ENCODE measurements at regions not wholly inside any gene's neighbourhood (a gene's known extent, or its start where the extent isn't known, plus 50 kb on each side); places are given as distances from the start of the nearest gene placed in this dataset.

DNA sequence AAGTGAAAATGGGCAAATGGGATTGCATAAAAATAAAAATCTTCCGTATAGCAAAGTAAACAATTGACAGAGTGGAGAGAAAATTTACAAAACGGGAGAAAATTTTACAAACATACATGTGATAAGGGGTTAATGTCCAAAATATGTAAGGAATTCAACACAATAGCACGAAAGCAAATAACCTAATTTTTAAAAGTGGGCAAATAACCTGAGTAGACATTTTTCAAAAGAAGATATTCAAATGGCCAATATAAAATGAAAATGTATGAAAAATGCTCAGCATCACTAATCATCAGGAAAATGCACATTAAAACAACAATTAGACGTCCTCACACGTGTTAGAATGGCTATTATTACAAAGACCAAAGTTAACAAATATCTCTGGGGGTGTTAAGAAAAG lies 441.5 kb downstream of the HTR1B start:
- intact Hi-C loops (cut with DNase I): no loop called here
- H3K9me3 ChIP-seq: no peaks in the 10 kb centered on the region
- H3K36me3 ChIP-seq: no peaks in the 10 kb centered on the region
- H3K4me1 ChIP-seq (ENCODE audit: insufficient read depth): no peaks in the 10 kb centered on the region
- no peak for DNase-seq
- H3K27me3 ChIP-seq: no peaks in the 10 kb centered on the region
- 21 to 35% (median 33%) methylated on average over 5 of the region's 5 CpGs for WGBS, 3 donors
- no peak for TF ChIP-seq POLR2A (IDR thresholded peaks at IDR 0.05)
- no peak for TF ChIP-seq EP300 (IDR thresholded peaks at IDR 0.05)
- TF ChIP-seq, protein P1, sequence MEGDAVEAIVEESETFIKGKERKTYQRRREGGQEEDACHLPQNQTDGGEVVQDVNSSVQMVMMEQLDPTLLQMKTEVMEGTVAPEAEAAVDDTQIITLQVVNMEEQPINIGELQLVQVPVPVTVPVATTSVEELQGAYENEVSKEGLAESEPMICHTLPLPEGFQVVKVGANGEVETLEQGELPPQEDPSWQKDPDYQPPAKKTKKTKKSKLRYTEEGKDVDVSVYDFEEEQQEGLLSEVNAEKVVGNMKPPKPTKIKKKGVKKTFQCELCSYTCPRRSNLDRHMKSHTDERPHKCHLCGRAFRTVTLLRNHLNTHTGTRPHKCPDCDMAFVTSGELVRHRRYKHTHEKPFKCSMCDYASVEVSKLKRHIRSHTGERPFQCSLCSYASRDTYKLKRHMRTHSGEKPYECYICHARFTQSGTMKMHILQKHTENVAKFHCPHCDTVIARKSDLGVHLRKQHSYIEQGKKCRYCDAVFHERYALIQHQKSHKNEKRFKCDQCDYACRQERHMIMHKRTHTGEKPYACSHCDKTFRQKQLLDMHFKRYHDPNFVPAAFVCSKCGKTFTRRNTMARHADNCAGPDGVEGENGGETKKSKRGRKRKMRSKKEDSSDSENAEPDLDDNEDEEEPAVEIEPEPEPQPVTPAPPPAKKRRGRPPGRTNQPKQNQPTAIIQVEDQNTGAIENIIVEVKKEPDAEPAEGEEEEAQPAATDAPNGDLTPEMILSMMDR (IDR thresholded peaks at IDR 0.05): no peak
- no peak overlapping the region for H3K4me3 ChIP-seq
- no peak overlapping the region for H3K27ac ChIP-seq

GRCh38 chr6:77021232-77021631 lies 442.1 kb downstream of the HTR1B start:
- intact Hi-C loops (cut with DNase I): no loop called here
- DNase-seq: no peak
- Histone ChIP-seq H3K27me3 (no peaks in the 10 kb centered on the region), H3K36me3 (no peaks in the 10 kb centered on the region), H3K4me1 (ENCODE audit: insufficient read depth) (no peaks in the 10 kb centered on the region), H3K9me3 (no peaks in the 10 kb centered on the region), H3K4me3 (no peak overlapping the region), H3K27ac (no peak overlapping the region)
- TF ChIP-seq, protein P1 (IDR thresholded peaks at IDR 0.05): no peak
- no peak for TF ChIP-seq POLR2A (IDR thresholded peaks at IDR 0.05)
- no peak for TF ChIP-seq EP300 (IDR thresholded peaks at IDR 0.05)

DNA sequence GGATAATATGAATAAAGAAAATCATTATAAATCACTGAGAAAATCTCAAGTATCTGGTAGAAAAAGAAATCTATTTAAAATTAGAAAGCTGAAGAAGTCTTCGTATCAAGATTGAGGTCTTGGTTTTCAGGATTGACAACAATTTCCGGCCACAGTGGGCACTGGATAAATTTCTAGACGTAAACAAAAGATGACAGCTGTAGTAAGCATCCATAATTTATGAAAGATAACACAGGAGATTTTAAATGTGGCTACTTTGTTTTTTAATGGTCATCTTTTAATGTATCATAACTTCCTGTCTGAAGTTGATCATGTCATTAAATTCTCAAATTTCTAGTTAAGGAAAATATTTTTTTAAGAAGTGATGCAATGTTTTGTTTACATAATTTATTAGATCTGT lies 444.2 kb downstream of the HTR1B start:
- Histone ChIP-seq H3K36me3 (no peaks in the 10 kb centered on the region), H3K9me3 (no peaks in the 10 kb centered on the region), H3K27me3 (no peaks in the 10 kb centered on the region), H3K27ac (no peak overlapping the region), H3K4me1 (ENCODE audit: insufficient read depth) (no peaks in the 10 kb centered on the region), H3K4me3 (no peak overlapping the region)
- WGBS, 3 donors: 62 to 83% (median 75%) methylated on average over 3 of the region's 3 CpGs
- DNase-seq: no peak
- intact Hi-C loops (cut with DNase I): no loop called here
- TF ChIP-seq, protein P1 (IDR thresholded peaks at IDR 0.05): no peak
- TF ChIP-seq POLR2A (IDR thresholded peaks at IDR 0.05) (no peak), EP300 (IDR thresholded peaks at IDR 0.05) (no peak)

DNA sequence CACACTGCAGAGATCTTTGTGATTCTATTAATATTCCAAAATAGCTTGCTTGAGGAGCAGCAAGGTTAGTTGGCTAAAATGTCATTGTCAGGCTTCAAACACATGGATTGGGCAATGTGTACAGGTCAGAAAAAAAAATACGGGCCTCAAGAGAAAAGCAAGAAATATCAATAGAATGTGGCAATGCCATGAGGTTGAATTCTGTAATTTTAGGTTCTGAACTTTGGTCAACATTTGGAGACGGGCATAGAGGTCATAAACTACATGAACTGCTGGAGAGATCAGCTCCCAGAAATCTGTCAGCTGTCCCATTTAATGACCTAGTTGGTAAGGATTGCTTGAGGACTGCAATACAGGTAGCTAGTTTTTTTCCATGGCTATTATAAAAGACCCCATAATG lies 445.8 kb downstream of the HTR1B start:
- intact Hi-C loops (cut with DNase I): no loop called here
- no peaks in the 10 kb centered on the region for H3K36me3 ChIP-seq
- H3K4me3 ChIP-seq: no peak overlapping the region
- no peaks in the 10 kb centered on the region for H3K27me3 ChIP-seq
- H3K27ac ChIP-seq: no peak overlapping the region
- 89 to 91% (median 90%) methylated on average over 2 of the region's 2 CpGs for WGBS, 3 donors
- no peak for DNase-seq
- no peaks in the 10 kb centered on the region for H3K4me1 ChIP-seq (ENCODE audit: insufficient read depth)
- no peaks in the 10 kb centered on the region for H3K9me3 ChIP-seq
- TF ChIP-seq EP300 (IDR thresholded peaks at IDR 0.05): no peak
- TF ChIP-seq, protein P1 (IDR thresholded peaks at IDR 0.05): no peak
- TF ChIP-seq POLR2A (IDR thresholded peaks at IDR 0.05): no peak

DNA sequence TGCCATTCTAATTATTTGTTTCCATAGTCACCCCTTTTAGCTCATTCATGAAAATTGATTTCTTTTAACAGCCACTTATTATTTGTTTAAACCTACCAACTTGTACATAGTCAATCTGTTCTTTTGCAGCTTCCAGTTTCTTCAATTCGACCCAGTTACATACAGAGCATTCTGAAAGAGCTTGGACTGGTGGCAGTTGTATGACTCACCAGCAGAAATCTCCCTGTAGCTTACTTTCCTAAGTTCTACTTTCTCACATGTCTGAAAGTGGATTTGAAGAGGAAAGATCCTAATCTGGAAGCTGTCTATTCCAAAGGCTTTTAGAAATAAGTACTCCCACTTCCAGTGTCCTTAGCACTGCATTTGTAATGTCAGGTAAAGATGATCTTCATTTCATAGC lies 447.9 kb downstream of the HTR1B start:
- H3K27me3 ChIP-seq: no peaks in the 10 kb centered on the region
- H3K36me3 ChIP-seq: no peaks in the 10 kb centered on the region
- no peak overlapping the region for H3K27ac ChIP-seq
- no peaks in the 10 kb centered on the region for H3K4me1 ChIP-seq (ENCODE audit: insufficient read depth)
- intact Hi-C loops (cut with DNase I): no loop called here
- no peak overlapping the region for H3K4me3 ChIP-seq
- no peak for DNase-seq
- 26 to 40% (median 33%) methylated on average over 1 of the region's 1 CpG for WGBS, 3 donors
- TF ChIP-seq, protein P1 (IDR thresholded peaks at IDR 0.05): no peak
- no peak for TF ChIP-seq POLR2A (IDR thresholded peaks at IDR 0.05)
- TF ChIP-seq EP300 (IDR thresholded peaks at IDR 0.05): no peak
- H3K9me3 ChIP-seq: no peaks in the 10 kb centered on the region
